IMR-90 (cell line): ENCODE measurements at regions not wholly inside any gene's neighbourhood (a gene's known extent, or its start where the extent isn't known, plus 50 kb on each side); places are given as distances from the start of the nearest gene placed in this dataset.

Source experiments
- FOS ChIP-seq: fragments of 150-350 bp; IDR thresholded peaks from 2 replicates; pipeline ENCODE4 v1.6.1; 2016; ENCODE audit warnings: low read depth, low read length
- MXI1 ChIP-seq: IDR thresholded peaks from 2 replicates; pipeline ENCODE4 v1.6.1; 2012; ENCODE audit warnings: low read depth, mild to moderate bottlenecking, low read length, moderate library complexity, borderline replicate concordance
- TF ChIP-seq, protein P1 (sequence below): conservative IDR thresholded peaks from 2 replicates; pipeline ENCODE4 v1.5.1; 2012; ENCODE audit warnings: mild to moderate bottlenecking, low read depth, low read length, improper control_type of control experiment

DNA sequence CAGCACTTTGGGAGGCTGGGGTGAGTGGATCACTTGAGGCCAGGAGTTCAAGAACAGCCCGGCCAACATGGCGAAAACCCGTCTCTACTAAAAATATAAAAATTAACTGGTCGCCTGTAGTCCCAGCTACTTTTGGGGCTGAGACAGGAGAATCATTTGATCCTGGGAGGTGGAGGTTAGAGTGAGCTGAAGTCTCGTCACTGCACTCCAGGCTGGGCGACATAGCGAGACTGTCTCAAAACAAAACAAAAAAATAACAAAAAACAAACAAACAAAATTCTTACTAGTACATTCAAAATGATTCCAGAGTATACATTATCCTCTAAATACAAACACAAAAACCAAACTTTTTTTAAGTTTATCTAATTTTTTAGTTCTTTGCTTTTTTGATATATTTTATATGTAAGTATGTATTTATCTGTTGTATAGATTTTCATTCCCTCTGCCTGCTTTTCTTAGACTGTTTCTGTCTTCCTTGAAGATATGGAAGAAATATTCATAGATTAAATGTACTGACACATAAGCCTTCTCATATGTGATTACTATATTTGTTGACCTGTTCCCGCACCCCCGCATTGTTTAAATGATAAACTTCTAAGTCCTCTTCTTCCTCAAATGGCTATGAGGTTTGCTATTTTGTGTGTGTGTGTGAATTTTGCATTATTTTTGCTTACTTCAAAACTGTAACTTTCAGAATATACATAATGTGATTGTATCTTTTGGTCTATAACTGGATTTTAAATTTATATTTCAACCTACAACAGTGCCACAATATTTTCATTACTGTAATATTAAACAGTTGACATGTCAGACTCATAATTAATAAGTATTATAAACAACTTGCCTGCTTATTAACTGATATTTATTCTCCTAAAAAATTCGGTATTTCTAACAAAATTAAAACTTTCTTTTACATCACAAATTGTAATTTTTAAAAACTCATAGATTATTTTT is 1674.1 kb upstream of the B3GALT2 start:
- TF ChIP-seq, protein P1, sequence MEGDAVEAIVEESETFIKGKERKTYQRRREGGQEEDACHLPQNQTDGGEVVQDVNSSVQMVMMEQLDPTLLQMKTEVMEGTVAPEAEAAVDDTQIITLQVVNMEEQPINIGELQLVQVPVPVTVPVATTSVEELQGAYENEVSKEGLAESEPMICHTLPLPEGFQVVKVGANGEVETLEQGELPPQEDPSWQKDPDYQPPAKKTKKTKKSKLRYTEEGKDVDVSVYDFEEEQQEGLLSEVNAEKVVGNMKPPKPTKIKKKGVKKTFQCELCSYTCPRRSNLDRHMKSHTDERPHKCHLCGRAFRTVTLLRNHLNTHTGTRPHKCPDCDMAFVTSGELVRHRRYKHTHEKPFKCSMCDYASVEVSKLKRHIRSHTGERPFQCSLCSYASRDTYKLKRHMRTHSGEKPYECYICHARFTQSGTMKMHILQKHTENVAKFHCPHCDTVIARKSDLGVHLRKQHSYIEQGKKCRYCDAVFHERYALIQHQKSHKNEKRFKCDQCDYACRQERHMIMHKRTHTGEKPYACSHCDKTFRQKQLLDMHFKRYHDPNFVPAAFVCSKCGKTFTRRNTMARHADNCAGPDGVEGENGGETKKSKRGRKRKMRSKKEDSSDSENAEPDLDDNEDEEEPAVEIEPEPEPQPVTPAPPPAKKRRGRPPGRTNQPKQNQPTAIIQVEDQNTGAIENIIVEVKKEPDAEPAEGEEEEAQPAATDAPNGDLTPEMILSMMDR = no peak
- TF ChIP-seq MXI1 = no peak
- no peak for TF ChIP-seq FOS
